GM12872 (cell line): ENCODE measurements at regions not wholly inside any gene's neighbourhood (a gene's known extent, or its start where the extent isn't known, plus 50 kb on each side); places are given as distances from the start of the nearest gene placed in this dataset.

ENCODE experiments used
- CTCF ChIP-seq: IDR thresholded peaks from 3 replicates; pipeline ENCODE4 v1.5.1; 2011; ENCODE audit warnings: low read depth, mild to moderate bottlenecking, low read length, moderate library complexity; ENCODE audit not compliant: insufficient read depth

- TF ChIP-seq CTCF = no peak
Observed at GRCh38 chr10:29063806-29064644, 224.8 kb upstream of the LYZL1 start.

GRCh38 chr10:29064680-29065079, 224.2 kb upstream of the LYZL1 start:
- TF ChIP-seq CTCF = no peak

- no peak for TF ChIP-seq CTCF
Observed at GRCh38 chr10:29067161-29067560, 221.7 kb upstream of the LYZL1 start.

- no peak for TF ChIP-seq CTCF
Observed at GRCh38 chr10:29067628-29068027, 221.2 kb upstream of the LYZL1 start.

- no peak for TF ChIP-seq CTCF
Observed at GRCh38 chr10:29068302-29068701, 220.6 kb upstream of the LYZL1 start.

- TF ChIP-seq CTCF = no peak
Observed at GRCh38 chr10:29068966-29069365, 219.9 kb upstream of the LYZL1 start.

GRCh38 chr10:29069941-29070340, 218.9 kb upstream of the LYZL1 start:
- TF ChIP-seq CTCF = no peak
